RWPE1 (cell line): ENCODE measurements at regions not wholly inside any gene's neighbourhood (a gene's known extent, or its start where the extent isn't known, plus 50 kb on each side); places are given as distances from the start of the nearest gene placed in this dataset.
"Not testable (repeated sequence)": the region's sequence is repeated elsewhere in the genome, so short reads cannot be mapped to it uniquely, and the experiment has no call there.

Experiments used
- CTCF ChIA-PET: fragments of 350-600 bp; sonication (Branson Sonifier 250); formaldehyde crosslinking; extraction: SDS; loops from one replicate; lab custom pipeline; 2021; lab: Yijun Ruan, JAX
- POLR2A ChIA-PET: fragments of 400-600 bp; formaldehyde crosslinking; extraction: SDS; loops from one replicate; lab custom pipeline; 2020; ENCODE audit warnings: antibody characterized with exemption; ENCODE audit not compliant: low non-redundant PET; lab: Yijun Ruan, JAX
- DNase-seq: peaks from one replicate; pipeline ENCODE4 v3.0.0; 2012; ENCODE audit warnings: low spot score
- H3K27ac ChIP-seq: fragments of 450-650 bp; 2 replicates; pipeline ENCODE4 v1.5.1; 2017
- CTCF ChIP-seq: fragments of 450-650 bp; conservative IDR thresholded peaks from 2 replicates; pipeline ENCODE4 v1.5.1; 2017; ENCODE audit warnings: low read depth, mild to moderate bottlenecking

- H3K27ac ChIP-seq: no peak overlapping the region
- CTCF ChIA-PET: interaction anchor here (0.5 kb wide), 1 partner anchor 1693 kb away, joined by 3 read pairs; no protein-coding TSS in a partner anchor
- POLR2A ChIA-PET: no interaction called here
- DNase-seq: no peak
- TF ChIP-seq CTCF: no peak
These were observed 108.7 kb downstream of the SUCLA2 start for GRCh38 chr13:47892374-47892773.

GRCh38 chr13:47890146-47890814, 110.8 kb downstream of the SUCLA2 start:
- POLR2A ChIA-PET: no interaction called here
- no peak for TF ChIP-seq CTCF
- CTCF ChIA-PET: no interaction called here
- no peak overlapping the region for H3K27ac ChIP-seq
- no peak for DNase-seq

- no peak for TF ChIP-seq CTCF
- ChIA-PET POLR2A (no interaction called here), CTCF (no interaction called here)
- DNase-seq: no peak
- H3K27ac ChIP-seq: no peak overlapping the region
These were observed 114.8 kb downstream of the SUCLA2 start for GRCh38 chr13:47886314-47886713.

- no peak for TF ChIP-seq CTCF
- no peak for DNase-seq
- no peak overlapping the region for H3K27ac ChIP-seq
- ChIA-PET POLR2A (no interaction called here), CTCF (no interaction called here)
These were observed 125.9 kb downstream of the SUCLA2 start for GRCh38 chr13:47875201-47875600.

GRCh38 chr13:47873987-47874386, 127.1 kb downstream of the SUCLA2 start:
- not testable (repeated sequence) for DNase-seq, H3K27ac ChIP-seq

GRCh38 chr13:47873319-47873718, 127.8 kb downstream of the SUCLA2 start:
- DNase-seq, POLR2A ChIA-PET, CTCF ChIA-PET, H3K27ac ChIP-seq: not testable (repeated sequence)

More at GRCh38 chr13:47873987-47874386, 127.1 kb downstream of the SUCLA2 start:
- POLR2A ChIA-PET, CTCF ChIA-PET: not testable (repeated sequence)

- no peak for TF ChIP-seq CTCF
- ChIA-PET POLR2A (no interaction called here), CTCF (interaction anchor here (0.7 kb wide), 1 partner anchor 26 kb away, joined by 3 read pairs; no protein-coding TSS in a partner anchor)
- no peak overlapping the region for H3K27ac ChIP-seq
- no peak for DNase-seq
These were observed 131.3 kb downstream of the SUCLA2 start for GRCh38 chr13:47869776-47870175.
